ENCODE measurements at regions not wholly inside any gene's neighbourhood (a gene's known extent, or its start where the extent isn't known, plus 50 kb on each side); places are given as distances from the start of the nearest gene placed in this dataset.
"Not testable (repeated sequence)": the region's sequence is repeated elsewhere in the genome, so short reads cannot be mapped to it uniquely, and the experiment has no call there.

DNA sequence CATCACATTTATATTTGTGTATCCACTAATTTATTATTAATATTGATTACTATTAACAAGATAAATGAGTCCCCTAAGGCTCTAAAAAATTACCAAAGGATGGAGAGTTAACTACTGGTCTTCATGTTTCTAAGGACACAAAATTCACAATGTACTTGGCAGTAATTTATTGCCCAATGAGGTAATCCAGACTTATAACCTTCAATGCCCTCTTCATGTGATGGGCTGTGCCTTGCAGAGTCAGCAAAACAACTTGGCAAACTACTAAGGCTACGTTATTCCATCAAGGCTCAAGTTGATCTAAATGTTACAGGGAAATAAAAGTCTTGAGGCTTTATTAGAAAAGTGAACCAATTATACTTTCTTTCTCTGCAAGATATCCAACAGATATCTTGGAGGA is 804.9 kb upstream of the NXPH2 start:
- no peak for DNase-seq (ENCODE audit: low read depth, low spot score)

DNA sequence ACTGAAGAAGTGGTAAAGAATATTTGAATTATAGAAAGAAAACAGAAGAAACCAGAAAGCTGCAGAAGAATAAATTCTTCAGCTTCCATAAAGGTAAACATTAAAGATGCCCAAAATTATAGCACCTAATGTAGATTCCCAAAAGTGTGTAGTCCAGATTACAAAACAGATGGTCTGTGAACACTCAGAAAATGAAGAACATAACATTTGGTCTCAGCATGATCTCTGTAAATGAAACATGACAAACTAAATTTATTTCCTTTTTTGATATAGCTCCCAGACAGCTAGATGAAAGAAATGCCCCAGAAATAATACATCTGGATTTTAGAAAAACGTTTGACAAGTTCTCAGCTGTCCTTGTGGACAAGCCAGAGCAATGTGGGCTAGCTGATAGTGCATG is 794.2 kb upstream of the NXPH2 start:
- no peak for DNase-seq (ENCODE audit: low read depth, low spot score)

DNA sequence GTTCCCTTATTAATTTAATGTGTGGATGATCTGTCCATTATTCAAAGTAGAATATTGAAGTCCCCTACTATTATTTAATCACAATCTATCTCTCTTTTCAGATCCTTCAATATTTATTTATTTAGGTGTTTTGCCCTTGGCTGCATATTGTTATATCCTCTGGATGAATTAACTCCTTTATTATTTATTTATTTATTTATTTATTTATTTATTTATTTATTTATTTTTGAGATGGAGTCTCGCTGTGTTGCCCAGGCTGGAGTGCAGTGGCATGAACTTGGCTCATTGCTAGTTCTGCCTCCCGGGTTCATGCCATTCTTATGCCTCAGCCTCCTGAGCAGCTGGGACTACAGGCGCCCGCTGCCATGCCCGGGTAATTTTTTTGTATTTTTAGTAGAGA is 776.6 kb upstream of the NXPH2 start:
- DNase-seq (ENCODE audit: low read depth, low spot score) = no peak

DNA sequence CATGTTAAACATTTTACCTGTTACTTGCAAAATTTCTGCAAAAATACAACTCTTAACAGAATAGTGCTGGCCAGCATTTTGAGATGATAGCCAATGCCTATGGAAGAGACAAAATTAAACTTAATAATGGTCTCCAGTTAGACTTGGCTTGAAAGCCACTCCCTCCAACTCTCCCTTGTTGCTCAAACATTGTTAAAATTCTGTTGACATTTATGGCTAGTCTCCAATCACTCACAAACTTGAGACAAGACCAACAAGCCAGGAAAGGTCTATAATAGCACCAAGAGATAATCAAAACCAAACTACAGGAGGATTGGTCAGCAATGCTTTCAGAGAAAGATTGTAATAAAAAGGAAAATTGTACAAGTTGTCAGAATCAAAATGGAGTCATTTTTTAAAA is 770.7 kb upstream of the NXPH2 start:
- no peak for DNase-seq (ENCODE audit: low read depth, low spot score)

DNA sequence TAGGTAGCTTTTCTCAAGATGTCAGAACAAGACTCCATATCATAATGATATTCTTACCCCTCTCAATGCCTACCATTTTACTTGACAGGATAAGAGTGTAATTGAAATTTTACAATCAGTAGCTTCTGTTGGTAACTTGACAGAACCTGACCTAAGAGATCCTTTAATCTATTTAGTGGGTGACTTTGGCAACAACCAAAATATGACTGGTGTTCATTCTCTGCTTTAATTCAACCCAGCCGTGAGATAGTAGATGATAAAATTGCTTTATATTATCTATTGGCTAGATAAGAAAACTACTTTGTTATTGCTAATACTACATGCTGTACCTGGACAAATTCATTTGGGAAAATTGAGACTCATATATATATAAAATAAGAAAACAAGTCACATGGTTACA is 770.2 kb upstream of the NXPH2 start:
- no peak for DNase-seq (ENCODE audit: low read depth, low spot score)

DNA sequence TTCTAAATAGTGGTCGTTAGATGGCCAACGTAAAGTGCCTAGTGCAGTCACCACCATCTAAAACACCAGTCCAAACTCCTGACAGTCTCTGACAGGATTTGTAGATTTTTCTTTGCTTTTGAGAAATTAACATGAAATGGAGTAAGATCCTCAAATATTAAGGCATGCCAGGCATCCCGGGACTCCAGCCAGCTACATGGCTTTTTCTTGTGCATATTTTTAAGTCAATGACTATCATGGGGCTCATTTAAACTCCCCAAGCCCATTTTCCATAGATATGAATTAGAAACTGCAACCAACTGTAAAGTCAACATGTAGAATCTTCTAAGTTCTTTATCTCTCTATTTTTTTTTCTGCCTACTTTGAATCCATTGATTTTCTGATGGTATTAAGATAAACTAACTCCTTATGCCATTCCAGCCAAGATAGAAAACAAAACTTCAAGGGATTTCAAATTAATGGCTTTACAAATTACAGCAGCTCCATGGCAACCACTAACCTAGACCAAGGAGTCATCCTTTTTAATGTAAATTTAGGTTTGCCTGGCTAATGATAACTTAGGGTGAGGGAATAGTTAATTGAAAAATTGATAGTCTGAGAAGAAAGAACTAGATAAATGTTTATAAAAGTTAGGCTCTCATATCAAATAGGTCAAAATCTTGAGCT is 764.1 kb upstream of the NXPH2 start:
- no peak for DNase-seq (ENCODE audit: low read depth, low spot score)

DNA sequence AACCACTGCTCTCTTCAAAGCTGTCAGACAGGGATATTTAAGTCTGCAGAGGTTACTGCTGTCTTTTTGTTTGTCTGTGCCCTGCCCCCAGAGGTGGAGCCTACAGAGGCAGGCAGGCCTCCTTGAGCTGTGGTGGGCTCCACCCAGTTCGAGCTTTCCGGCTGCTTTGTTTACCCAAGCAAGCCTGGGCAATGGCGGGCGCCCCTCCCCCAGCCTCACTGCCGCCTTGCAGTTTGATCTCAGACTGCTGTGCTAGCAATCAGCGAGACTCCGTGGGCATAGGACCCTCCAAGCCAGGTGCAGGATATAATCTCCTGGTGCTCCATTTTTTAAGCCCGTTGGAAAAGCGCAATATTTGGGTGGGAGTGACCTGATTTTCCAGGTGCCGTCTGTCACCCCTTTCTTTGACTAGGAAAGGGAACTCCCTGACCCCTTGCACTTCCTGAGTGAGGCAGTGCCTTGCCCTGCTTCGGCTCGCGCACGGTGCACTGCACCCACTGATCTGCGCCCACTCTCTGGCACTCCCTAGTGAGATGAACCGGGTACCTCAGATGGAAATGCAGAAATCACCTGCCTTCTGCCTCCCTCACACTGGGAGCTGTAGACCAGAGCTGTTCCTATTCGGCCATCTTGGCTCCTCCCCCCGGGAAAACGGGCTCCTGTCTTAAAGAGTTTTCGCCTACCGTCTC is 758.3 kb upstream of the NXPH2 start:
- DNase-seq (ENCODE audit: low read depth, low spot score) = not testable (repeated sequence)

DNA sequence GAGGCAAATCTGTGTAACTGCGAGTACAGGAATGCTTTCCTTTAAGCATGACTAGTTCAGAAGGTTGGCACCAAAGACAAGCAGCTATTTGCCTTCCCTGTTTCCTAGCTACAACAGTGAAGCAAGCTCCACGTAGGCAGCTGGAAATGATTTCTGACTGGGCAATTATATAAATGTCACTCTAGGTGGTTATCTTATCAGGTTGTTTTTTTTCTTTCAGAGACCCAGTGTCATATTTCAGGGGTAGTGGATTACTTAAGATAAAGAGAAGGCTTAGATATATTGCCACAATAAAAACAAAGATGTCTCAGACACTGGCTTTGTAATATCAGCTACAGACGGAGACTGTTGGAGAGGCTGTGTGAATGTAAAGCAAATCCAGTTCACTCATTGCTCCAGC is 748.9 kb upstream of the NXPH2 start:
- no peak for DNase-seq (ENCODE audit: low read depth, low spot score)

DNA sequence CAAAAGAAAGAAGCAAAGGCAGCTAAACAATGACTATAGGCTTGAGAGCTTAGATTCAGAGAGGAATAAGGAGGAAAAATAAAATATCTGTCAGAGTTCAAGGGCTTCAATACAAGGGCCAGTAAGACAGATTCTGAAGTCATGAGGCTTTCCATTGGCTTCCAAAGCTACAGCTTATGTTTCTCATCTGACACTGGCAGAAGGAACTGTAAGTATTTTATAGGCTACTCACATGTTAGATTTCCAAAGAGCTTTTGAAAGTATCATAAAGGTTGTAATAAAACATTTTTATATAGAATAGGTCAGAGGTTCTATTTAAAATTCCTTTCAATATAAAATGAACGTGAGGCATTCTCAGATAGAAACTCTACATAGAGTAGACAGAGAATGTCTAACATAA is 746.6 kb upstream of the NXPH2 start:
- DNase-seq (ENCODE audit: low read depth, low spot score) = no peak

DNA sequence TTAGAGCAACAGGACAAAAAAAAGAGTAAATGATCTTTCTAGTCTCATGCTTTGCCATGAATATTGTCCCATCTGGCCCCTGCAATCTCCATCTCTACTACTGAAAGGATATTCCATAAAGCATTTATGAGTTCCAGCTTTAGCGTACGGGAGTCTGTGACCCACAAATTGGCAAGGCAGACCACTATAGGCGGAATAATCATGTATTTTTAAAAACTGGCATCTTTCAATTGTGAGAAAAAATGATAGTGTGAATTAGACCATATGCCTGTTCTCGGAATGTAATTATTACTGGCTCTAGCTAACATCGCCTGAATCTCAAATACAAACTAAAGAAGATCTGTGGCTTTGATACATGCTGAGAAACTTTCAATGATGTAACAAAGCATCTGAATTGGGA is 738.1 kb upstream of the NXPH2 start:
- DNase-seq (ENCODE audit: low read depth, low spot score) = no peak

DNA sequence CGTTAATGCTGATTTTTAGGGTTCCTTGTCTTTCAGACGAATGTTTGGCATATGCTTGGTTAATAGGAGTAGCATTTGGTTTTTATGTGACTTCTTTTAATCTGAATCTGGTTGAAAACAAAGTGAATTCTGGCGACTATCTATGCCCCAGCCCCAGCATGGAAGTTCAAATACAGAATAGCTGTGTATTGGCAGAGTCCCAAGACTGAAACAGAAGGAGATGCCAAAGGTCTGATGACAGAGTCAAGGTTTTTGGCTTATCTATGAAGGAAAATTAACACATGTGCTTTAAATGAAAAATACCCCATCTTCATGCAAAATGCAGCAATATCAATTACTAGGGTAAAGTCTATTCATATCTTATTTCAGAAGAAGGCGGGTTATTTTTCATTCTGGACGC is 734.8 kb upstream of the NXPH2 start:
- DNase-seq (ENCODE audit: low read depth, low spot score) = no peak

DNA sequence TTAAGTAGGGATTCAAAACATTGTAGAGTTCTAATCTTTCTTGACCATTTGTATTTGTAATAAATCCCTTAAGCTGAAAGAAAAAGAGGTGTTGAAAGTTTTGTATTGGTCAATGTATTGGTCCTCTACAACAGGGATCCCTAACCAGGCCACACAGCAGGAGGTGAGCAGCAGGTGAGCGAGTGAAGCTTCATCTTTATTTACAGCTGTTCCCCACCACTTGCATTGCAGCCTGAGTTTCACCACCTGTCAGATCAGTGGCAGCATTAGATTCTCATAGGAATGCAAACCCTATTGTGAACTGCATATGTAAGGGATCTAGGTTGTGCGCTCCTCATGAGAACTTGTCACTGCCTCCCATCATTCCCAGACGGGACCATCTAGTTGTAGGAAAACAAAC is 715.7 kb upstream of the NXPH2 start:
- DNase-seq (ENCODE audit: low read depth, low spot score) = no peak

DNA sequence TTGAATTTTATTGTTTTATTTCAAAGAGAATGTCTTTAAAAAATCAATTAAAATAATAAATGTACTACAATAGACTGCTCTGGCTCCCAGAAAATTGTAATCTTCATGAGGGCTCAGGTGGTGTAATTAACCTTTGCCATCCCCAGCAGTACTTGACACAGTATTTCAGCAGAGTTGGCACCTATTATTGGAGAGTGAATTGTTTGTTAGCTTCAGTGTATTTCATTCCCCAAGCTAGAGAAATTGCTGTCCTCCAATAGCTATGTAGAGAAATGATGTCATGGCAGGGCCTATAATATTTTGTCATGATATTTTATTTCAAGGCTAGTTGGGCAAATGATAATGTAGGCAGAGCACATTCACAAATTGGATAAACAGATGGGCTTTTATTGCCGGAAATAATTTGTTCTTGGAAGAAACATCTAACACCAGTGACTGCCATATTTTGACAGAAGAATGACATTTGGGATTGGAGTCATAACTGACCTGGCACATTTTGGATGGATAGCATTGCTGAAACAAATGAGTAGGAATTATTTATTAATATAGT is 712.0 kb upstream of the NXPH2 start:
- no peak for DNase-seq (ENCODE audit: low read depth, low spot score)

DNA sequence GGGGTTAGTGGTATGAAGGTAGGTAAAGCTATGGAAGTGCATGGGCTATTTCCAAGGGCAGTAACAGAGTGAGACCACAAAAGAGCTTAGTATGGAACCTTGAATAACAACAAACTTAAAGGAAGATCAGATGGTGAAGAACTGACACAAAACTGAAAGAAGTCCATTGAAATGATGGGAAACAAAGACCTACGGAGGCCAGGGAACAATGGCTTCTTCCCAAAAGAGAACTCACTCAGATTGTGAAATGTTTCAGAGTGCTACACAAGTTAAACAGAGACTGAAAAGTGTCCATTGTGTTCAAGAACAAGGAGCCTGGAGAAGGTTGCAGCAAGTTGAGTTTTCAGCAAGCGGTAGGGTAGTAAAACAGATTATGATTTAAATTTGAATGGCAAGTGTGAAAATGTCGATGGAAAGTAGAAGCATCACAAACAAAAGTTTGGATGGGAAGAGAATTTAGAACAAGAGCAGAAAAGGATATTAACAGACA is 700.0 kb upstream of the NXPH2 start:
- DNase-seq (ENCODE audit: low read depth, low spot score) = no peak

DNA sequence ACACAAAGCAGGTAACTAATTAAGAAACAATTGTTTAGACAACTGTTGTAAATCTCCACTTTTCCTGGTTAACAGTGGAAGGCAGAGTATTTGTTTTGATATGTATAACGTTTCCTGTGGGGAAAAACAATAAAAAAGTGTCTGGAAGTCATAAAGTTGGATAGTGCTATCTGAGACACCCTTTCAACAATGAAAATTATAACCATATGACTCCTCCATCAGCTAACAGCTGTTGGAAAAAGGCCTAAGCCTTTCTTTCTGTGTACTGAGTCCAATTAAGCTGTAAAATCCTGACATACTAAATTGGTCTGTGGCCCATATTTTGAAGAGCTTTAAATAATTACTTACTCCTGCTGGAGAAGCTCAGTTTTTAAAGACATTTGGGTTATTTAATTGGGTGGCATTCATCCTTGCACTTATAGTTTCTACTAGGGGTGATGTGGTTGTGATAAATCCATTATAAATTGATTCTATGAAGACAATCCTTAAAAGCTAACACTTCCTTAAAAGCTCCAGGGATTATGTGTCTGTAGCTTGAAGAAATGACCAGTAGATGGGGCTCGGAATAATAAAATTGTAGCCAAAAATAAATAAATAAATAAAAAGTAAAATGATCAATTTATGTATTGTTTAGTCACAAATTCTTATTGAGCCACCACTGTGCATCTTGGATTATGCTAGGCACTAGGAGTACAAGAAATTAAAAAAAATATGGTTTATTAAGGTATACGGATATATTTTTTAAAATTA is 698.1 kb upstream of the NXPH2 start:
- no peak for DNase-seq (ENCODE audit: low read depth, low spot score)

DNA sequence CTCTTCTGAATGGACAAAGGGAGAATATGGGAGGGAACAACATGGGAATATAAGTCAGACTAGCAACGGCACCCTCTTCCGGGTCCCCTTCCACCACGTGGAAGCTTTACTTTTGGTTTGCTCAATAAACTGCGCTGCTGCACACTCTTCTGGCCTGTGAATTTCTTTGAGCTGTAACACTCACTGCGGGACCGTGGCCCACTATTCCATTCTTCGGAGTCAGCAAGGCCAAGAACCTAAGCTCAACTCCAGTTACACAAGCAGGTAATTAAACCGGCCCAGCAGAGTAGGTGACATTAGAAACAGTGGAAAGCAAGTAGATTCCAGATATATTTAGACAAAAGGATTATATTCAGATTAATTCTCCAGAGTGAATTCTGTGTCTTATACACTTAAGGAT is 697.4 kb upstream of the NXPH2 start:
- no peak for DNase-seq (ENCODE audit: low read depth, low spot score)

DNA sequence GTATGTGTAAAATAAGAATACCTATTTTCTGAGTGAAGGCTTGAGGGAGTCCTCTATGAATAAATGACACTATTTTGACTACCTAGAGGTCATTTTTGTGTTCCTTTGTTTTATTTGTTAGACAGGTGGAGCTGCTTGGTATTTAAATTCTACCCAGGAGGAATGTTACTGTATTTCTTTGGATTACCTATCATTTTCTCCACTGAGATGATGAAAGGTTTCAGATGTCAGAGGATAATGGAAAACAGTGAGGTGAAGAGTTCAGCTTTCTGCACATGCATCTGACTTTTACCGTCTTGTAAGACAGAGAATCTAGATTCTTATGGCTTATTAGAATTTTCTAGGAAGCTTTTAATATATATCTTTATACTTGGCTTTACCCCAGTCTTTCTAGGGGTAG is 689.8 kb upstream of the NXPH2 start:
- no peak for DNase-seq (ENCODE audit: low read depth, low spot score)

DNA sequence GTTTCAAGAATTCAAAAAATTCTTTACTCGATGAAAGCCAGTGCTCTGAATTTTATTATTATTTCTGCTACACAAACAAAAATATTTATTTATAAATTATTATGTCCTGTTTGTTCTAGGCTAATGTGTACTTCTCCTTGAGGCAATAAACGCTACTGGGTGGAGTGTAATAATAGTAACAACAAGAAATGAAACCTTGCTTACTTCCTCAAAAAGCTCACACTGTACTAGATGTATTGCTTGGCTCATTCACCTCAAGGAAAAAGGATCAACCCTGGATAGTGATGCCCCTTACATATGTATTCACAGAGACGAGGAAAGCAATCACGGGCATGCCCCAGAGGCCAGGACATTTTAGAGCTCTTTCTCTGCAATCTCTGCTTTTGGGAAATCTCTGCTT is 685.6 kb upstream of the NXPH2 start:
- no peak for DNase-seq (ENCODE audit: low read depth, low spot score)

DNA sequence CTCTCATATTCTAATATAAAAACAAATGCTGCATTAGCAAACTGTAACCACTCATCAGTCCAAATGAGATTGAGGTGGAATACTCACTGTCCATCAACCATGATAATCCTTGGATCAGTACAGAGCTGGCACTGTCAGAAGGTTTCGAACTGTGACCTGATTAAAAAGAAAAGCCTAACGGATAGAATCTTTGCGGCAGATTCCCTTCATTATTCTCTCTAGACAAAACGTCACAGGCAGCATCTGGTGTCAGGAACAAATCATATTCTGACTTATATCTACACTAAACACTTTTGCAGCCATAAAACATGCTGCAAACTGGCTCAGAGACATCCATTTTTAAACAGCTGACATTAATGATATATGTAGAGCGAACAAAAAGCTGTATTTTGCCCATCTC is 677.7 kb upstream of the NXPH2 start:
- no peak for DNase-seq (ENCODE audit: low read depth, low spot score)

DNA sequence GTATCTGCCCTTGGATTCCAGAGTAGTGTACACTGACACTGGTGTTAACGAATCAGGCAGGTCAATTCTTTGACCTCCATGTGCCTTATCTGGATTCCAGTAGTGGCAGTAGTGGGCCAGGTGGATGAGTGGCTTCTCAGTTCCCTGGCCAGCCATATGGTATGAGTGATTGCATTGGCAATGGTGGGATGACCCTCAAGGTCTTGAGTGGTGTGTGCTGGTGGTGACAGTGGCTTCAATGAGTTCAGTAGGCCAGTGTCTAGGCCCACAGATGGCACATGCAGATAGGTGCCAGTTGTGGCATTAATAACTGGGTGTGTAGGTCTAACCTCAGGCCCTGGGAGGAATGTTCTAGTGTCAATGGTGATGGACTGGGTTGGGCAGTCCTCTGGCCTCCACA is 674.1 kb upstream of the NXPH2 start:
- no peak for DNase-seq (ENCODE audit: low read depth, low spot score)

DNA sequence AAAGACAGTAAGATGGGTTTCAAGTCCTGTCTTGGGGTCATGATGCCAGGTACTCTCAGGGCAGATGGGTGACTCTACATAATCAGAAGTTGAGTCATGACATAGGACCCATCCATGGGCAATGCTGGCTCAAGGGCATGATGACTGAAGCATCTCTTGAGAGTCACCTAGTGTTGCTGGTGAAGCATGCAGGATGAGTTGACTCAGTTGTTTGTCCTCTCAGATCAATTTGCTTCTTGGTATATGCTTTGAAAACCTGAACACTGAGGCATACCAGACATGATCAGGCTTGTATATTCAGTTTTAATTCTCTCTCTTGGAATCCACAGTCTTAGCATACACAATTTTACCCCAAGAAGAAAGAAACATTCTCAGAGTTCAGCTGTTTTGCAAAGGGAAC is 658.9 kb upstream of the NXPH2 start:
- DNase-seq (ENCODE audit: low read depth, low spot score) = no peak

DNA sequence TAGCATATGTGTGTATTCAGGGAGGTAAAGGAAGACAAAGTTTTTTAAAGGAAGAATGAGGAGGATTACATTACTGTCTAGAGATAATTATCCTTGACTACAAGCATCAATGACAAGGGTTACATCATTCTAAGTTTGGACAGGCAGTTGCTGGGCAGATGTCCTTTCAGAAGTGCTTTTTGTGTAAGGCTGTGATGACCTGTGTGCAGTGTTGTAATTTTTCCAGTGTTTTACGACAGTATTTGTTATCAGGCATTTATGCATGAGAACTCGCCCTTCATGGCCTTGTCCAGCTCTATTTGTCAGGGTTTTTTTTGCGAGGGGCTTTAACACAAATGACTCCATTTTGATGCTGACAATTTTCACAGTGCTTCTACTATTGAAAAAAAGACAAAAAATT is 658.3 kb upstream of the NXPH2 start:
- no peak for DNase-seq (ENCODE audit: low read depth, low spot score)
